ENCODE measurements at regions not wholly inside any gene's neighbourhood (a gene's known extent, or its start where the extent isn't known, plus 50 kb on each side); places are given as distances from the start of the nearest gene placed in this dataset.

DNA sequence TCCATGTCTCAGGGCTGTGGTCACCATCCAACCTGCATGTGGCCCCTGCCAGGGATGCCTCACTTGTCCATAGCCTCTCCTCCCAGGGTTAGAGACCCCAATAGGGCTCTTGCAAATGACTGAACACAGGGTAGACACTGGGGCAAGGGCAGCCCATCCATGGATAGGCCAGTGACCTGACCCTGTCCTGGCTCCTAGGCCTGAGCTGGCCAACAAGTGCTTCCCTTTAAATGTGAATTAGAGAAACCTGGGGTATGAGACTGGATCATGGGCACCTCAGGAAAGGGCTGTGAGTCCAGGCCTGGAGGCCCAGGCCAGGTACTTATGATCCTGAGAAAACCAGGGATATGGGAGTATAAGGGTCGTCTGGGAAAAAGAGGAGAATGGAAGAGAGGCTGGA is 64.5 kb downstream of the COPS8 start:
- no peaks in the 10 kb centered on the region for H3K27me3 ChIP-seq (replicated peaks)
- DNase-seq (ENCODE audit: low read depth in 1 of 2, low spot score in 2 of 2): peak in 1 of 2 experiments; percentile 22
- peaks cover under 1% of the 10 kb centered on the region; the same call in 1 of the 2 replicates for H3K4me1 ChIP-seq (replicated peaks)
- H3K9me3 ChIP-seq (replicated peaks): peaks cover 14% of the 10 kb centered on the region
- no peaks in the 10 kb centered on the region for H3K36me3 ChIP-seq
- H3K4me3 ChIP-seq: no peak overlapping the region
- no peak overlapping the region for H3K27ac ChIP-seq

- Histone ChIP-seq H3K4me1 (replicated peaks) (peaks cover 7% of the 10 kb centered on the region), H3K27ac (no peak overlapping the region), H3K27me3 (replicated peaks) (no peaks in the 10 kb centered on the region), H3K4me3 (no peak overlapping the region), H3K9me3 (replicated peaks) (peaks cover 14% of the 10 kb centered on the region), H3K36me3 (no peaks in the 10 kb centered on the region)
- peak in 1 of 2 experiments; percentile 31 for DNase-seq (ENCODE audit: low read depth in 1 of 2, low spot score in 2 of 2)
These were observed 65.2 kb downstream of the COPS8 start for GRCh38 chr2:237150831-237151375.

- Histone ChIP-seq H3K27me3 (replicated peaks) (no peaks in the 10 kb centered on the region), H3K27ac (no peak overlapping the region), H3K9me3 (replicated peaks) (peaks cover 12% of the 10 kb centered on the region), H3K4me3 (no peak overlapping the region), H3K4me1 (replicated peaks) (peaks cover 22% of the 10 kb centered on the region), H3K36me3 (no peaks in the 10 kb centered on the region)
- peak in 1 of 2 experiments; percentile 16 for DNase-seq (ENCODE audit: low read depth in 1 of 2, low spot score in 2 of 2)
These were observed 66.7 kb downstream of the COPS8 start for GRCh38 chr2:237152361-237152760.

GRCh38 chr2:237153181-237153580 is 67.5 kb downstream of the COPS8 start:
- H3K27me3 ChIP-seq (replicated peaks): no peaks in the 10 kb centered on the region
- no peak for DNase-seq (ENCODE audit: low read depth in 1 of 2, low spot score in 2 of 2)
- peaks cover 30% of the 10 kb centered on the region for H3K4me1 ChIP-seq (replicated peaks)

DNA sequence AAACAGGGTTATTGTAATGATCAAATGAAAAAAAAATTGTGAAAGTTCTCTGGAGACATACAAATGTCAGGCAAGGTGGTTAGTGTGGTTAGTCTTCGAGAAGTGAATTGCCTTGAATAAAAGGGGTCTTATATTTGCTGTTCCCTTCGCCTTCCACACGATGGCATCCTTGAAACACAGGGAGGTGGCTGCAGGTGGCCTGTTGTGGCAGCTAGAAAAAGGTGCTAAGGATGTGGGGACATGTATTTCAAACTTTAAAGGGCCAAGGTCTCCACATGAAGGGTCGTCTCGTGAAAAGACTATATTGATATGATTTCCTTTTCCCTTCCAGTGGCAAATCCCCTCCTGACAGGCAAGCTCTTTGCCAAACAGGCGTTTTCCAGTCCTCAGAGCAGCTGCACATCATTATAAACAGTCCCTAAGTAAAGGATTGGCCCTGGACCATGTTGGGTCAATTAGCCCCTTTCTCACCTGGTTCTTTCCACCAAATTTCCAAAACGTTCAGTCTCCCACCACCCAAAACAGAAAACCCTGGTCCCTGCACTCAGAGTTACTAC is 68.5 kb downstream of the COPS8 start:
- Histone ChIP-seq H3K27ac (no peak overlapping the region), H3K4me3 (no peak overlapping the region)
- peak; percentile 45 to 62 for DNase-seq (ENCODE audit: low read depth in 1 of 2, low spot score in 2 of 2)

More at GRCh38 chr2:237153181-237153580, 67.5 kb downstream of the COPS8 start:
- Histone ChIP-seq H3K9me3 (replicated peaks) (peaks cover 4% of the 10 kb centered on the region), H3K36me3 (no peaks in the 10 kb centered on the region), H3K4me3 (no peak overlapping the region), H3K27ac (no peak overlapping the region)

DNA sequence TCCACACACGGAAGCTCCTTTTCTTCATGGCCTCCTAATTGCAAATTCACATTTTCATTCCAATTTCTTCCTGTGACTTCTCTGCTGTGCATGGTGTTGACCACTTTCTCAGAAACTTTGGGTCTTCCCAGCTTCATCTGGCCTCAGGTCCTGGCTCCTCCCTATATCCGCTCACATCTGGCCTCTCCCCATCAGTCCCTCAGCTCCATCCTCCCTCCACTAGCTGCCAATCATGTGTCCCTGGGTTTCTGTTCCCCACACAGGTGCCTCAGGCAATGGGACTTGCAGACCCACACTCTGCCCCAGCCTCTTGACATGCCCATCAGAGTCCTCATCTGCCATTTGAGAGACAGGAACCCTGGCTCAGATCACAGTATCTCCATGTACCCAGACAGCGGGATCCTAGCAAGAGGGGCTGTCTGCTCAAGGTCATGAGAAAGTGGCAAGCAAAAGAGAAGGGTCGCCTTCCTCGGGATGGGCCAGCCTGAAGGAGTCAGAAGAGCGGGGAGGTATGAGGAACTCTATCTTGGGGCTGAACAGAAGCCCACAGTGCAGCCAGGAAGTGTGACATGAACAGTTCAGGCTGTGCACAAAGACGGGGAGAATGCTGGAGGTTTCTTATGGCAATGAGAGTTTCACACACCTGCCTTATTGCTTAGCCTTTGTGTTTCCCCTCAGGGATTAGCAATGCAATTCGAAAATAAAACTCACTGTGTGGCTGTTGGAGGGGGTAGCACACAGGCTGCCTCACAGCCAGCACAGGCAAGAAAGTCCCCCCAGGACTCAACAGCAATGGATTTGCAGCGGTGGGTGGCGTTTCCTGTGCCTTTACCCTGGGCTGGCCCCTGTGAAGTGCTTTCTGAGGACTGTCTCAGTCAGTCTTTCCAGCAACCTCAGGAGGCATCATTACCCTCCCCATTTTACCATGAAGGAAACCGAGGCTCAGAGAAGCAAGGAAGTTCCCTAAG is 69.5 kb downstream of the COPS8 start:
- Histone ChIP-seq H3K4me1 (replicated peaks) (peaks cover 50% of the 10 kb centered on the region), H3K4me3 (no peak overlapping the region), H3K9me3 (replicated peaks) (peaks cover 5% of the 10 kb centered on the region; the same call in 1 of the 2 replicates), H3K36me3 (no peaks in the 10 kb centered on the region; the same call in 1 of the 2 replicates), H3K27ac (no peak overlapping the region), H3K27me3 (replicated peaks) (no peaks in the 10 kb centered on the region)
- peak in 1 of 2 experiments; percentile 19 for DNase-seq (ENCODE audit: low read depth in 1 of 2, low spot score in 2 of 2)

More for the DNA sequence above, 68.5 kb downstream of the COPS8 start:
- Histone ChIP-seq H3K9me3 (replicated peaks) (peaks cover 5% of the 10 kb centered on the region; the same call in 1 of the 2 replicates), H3K4me1 (replicated peaks) (peaks cover 40% of the 10 kb centered on the region), H3K36me3 (no peaks in the 10 kb centered on the region; the same call in 1 of the 2 replicates), H3K27me3 (replicated peaks) (no peaks in the 10 kb centered on the region)

GRCh38 chr2:237156031-237156856 is 70.6 kb downstream of the COPS8 start:
- H3K36me3 ChIP-seq: no peaks in the 10 kb centered on the region; the same call in 1 of the 2 replicates
- peak overlapping the region; percentile 22 for H3K4me3 ChIP-seq
- peak overlapping the region; percentile 81 for H3K27ac ChIP-seq
- H3K4me1 ChIP-seq (replicated peaks): peaks cover 53% of the 10 kb centered on the region
- H3K27me3 ChIP-seq (replicated peaks): no peaks in the 10 kb centered on the region
- peak; percentile 75 to 86 for DNase-seq (ENCODE audit: low read depth in 1 of 2, low spot score in 2 of 2)
- H3K9me3 ChIP-seq (replicated peaks): peaks cover 5% of the 10 kb centered on the region; the same call in 1 of the 2 replicates

DNA sequence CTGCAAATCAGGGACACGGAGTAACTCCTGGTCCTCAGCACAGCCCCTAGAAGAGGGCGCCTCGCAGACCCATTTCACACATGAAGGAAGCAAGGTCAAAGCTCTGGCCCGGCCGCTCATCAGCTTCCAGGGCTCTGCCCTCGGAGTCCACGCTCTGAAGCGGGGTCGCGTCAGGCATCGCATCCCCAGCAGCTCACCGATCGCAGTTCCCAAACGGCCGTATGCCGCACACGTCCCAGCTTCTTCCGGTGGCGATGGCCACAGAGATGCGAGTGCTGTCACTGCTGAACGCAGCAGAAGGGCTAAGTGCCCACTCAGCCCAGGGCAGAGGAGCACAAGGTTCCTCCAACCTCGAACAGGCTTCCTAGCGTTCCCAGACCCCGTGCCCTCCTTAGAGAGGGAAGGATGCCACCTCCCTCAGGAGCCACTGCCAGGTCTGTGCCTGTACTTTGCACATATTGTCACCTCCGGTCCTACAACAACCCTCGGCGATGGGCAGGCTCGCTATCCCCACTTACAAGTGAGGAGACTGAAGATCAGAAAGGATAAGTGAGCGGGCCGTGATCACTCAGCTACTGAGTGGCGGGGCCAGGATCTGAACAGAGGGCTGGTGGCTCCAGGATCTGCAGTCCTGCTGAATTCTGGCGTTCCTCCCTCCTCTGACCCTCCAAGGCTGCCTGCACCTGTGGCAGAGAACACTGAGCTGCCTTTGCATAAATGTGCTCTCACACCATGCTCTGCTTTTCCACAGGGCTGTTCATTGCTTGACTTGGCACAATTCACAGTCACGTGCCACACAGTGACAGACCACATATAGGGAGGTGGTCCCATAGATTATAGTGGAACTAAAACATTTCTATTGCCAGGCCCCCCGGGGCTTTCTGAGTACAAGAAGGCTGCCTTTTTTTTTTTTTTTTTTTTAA is 71.4 kb downstream of the COPS8 start:
- H3K27ac ChIP-seq: peak overlapping the region; percentile 81
- DNase-seq (ENCODE audit: low read depth in 1 of 2, low spot score in 2 of 2): peak in 1 of 2 experiments; percentile 24
- H3K27me3 ChIP-seq (replicated peaks): no peaks in the 10 kb centered on the region
- peaks cover 53% of the 10 kb centered on the region for H3K4me1 ChIP-seq (replicated peaks)
- H3K4me3 ChIP-seq: peak overlapping the region; percentile 22; the same call in 1 of the 2 replicates
- H3K36me3 ChIP-seq: no peaks in the 10 kb centered on the region; the same call in 1 of the 2 replicates
- peaks cover 5% of the 10 kb centered on the region; the same call in 1 of the 2 replicates for H3K9me3 ChIP-seq (replicated peaks)

- Histone ChIP-seq H3K4me1 (replicated peaks) (peaks cover 53% of the 10 kb centered on the region), H3K4me3 (no peak overlapping the region), H3K27ac (no peak overlapping the region), H3K27me3 (replicated peaks) (no peaks in the 10 kb centered on the region), H3K9me3 (replicated peaks) (peaks cover 5% of the 10 kb centered on the region; the same call in 1 of the 2 replicates), H3K36me3 (no peaks in the 10 kb centered on the region; the same call in 1 of the 2 replicates)
- DNase-seq (ENCODE audit: low read depth in 1 of 2, low spot score in 2 of 2): no peak
These were observed 72.1 kb downstream of the COPS8 start for GRCh38 chr2:237157780-237158102.

DNA sequence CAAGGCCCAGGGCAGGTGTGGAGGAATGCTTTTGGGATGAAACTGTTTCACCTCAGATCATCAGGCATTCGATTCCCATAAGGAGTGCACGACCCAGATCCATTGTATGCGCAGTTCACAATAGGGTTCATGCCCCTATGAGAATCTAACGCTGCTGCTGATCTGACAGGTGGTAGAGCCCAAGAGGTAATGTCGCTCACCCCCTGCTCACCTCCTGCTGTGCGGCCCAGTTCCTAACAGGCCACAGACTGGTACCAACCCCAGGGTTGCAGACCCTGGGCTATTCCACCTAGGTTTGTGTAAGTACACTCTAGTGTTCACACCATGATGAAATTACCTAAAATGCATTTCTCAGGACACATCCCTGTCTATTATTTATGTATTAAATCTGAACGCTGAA is 72.5 kb downstream of the COPS8 start:
- peak in 1 of 2 experiments; percentile 22 for DNase-seq (ENCODE audit: low read depth in 1 of 2, low spot score in 2 of 2)
- peaks cover 53% of the 10 kb centered on the region for H3K4me1 ChIP-seq (replicated peaks)
- no peak overlapping the region for H3K27ac ChIP-seq

DNA sequence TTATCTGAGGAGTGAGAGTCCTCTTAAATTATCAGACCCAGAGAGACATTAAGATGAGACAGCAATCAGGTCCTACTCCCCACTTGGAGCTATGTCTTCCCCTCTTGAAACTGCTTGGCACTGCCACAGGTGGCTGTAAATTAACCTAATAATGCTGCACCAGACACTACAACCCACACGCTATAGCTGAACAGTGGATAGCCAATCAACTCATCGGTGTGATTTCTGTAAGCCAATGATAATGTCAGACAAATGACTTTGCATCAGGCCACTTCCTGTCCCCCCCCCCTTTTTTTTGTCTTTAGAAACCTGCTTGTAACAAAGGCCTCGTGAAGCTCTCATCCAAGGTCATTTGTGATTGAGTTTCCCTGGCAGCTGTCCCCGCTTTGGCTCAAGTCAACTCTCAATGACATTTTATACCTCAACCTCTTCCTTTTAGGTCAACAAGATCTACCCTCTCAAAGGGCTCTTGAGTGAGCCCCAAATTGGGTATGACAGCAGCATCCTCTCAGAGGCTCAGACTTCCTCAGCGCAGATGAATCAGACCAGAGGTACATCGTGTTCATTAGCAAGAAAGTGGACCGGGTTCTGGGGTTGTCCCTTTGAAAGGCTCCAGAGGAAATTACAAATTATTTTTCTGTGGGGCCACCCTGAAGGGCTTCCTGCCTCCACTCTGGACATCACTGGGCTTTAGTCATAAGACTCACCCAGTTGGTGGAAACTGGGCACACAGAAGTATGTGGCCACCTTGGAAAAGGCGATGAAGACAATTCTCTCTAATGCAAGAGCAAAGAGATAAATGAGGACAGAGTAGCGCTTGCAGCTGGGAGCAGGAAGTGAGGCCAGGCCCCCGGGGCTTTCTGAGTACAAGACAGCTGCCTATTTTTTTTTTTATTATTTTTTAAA is 73.6 kb downstream of the COPS8 start:
- Histone ChIP-seq H3K9me3 (replicated peaks) (peaks cover 5% of the 10 kb centered on the region; the same call in 1 of the 2 replicates), H3K27ac (peak overlapping the region; percentile 58), H3K4me3 (no peak overlapping the region), H3K36me3 (no peaks in the 10 kb centered on the region; the same call in 1 of the 2 replicates), H3K27me3 (replicated peaks) (no peaks in the 10 kb centered on the region), H3K4me1 (replicated peaks) (peaks cover 53% of the 10 kb centered on the region)
- DNase-seq (ENCODE audit: low read depth in 1 of 2, low spot score in 2 of 2): peak; percentile 62 to 67

More for the DNA sequence above, 72.5 kb downstream of the COPS8 start:
- Histone ChIP-seq H3K9me3 (replicated peaks) (peaks cover 5% of the 10 kb centered on the region; the same call in 1 of the 2 replicates), H3K4me3 (no peak overlapping the region), H3K27me3 (replicated peaks) (no peaks in the 10 kb centered on the region), H3K36me3 (no peaks in the 10 kb centered on the region; the same call in 1 of the 2 replicates)

All from SJSA1 (cell line).